Calu3 (cell line): ENCODE measurements at regions not wholly inside any gene's neighbourhood (a gene's known extent, or its start where the extent isn't known, plus 50 kb on each side); places are given as distances from the start of the nearest gene placed in this dataset.

ENCODE experiments used
- BruUV-seq: library from RNA; stranded (reverse); fragments of 400-500 nt; replicated peaks from 2 replicates; lab custom pipeline; 2021; lab: Mats Ljungman, UMichigan
- CTCF ChIA-PET: fragments of 300-600 bp; sonication (Branson Sonifier 250); formaldehyde crosslinking; loops from one replicate; lab custom pipeline; 2022; ENCODE audit warnings: antibody characterized with exemption; lab: Charles Lee
- DNase-seq: peaks from one replicate; pipeline ENCODE4 v3.0.0; 2022
- H3K27ac Mint-ChIP-seq: one replicate; pipeline ENCODE4 v1.8.0; 2022; ENCODE audit warnings: mixed read lengths; ENCODE audit not compliant: unreplicated experiment
- H3K27me3 Mint-ChIP-seq: one replicate; pipeline ENCODE4 v1.8.0; 2022; ENCODE audit warnings: mixed read lengths; ENCODE audit not compliant: unreplicated experiment
- H3K36me3 Mint-ChIP-seq: one replicate; pipeline ENCODE4 v1.8.0; 2022; ENCODE audit warnings: mild to moderate bottlenecking, moderate library complexity, mixed read lengths; ENCODE audit not compliant: insufficient read depth, unreplicated experiment
- H3K4me1 Mint-ChIP-seq: one replicate; pipeline ENCODE4 v1.8.0; 2022; ENCODE audit warnings: mild to moderate bottlenecking, low read depth, mixed read lengths; ENCODE audit not compliant: unreplicated experiment
- H3K4me3 Mint-ChIP-seq: one replicate; pipeline ENCODE4 v1.8.0; 2022; ENCODE audit warnings: mild to moderate bottlenecking, low read depth, moderate library complexity, mixed read lengths; ENCODE audit not compliant: unreplicated experiment
- H3K9me3 Mint-ChIP-seq: one replicate; pipeline ENCODE4 v1.8.0; 2022; ENCODE audit warnings: low read depth, mixed read lengths; ENCODE audit not compliant: unreplicated experiment
- intact Hi-C: fragments of 100-400 bp; cut with micrococcal nuclease; formaldehyde crosslinking; loops from one replicate; pipeline ENCODE4 v1.10.0; 2022; ENCODE audit not compliant: unreplicated experiment
- TF ChIP-seq, protein P1 (sequence below): fragments of 200-600 bp; IDR thresholded peaks from one replicate; pipeline ENCODE4 v1.8.0; 2022; ENCODE audit warnings: antibody characterized with exemption; ENCODE audit not compliant: unreplicated experiment

DNA sequence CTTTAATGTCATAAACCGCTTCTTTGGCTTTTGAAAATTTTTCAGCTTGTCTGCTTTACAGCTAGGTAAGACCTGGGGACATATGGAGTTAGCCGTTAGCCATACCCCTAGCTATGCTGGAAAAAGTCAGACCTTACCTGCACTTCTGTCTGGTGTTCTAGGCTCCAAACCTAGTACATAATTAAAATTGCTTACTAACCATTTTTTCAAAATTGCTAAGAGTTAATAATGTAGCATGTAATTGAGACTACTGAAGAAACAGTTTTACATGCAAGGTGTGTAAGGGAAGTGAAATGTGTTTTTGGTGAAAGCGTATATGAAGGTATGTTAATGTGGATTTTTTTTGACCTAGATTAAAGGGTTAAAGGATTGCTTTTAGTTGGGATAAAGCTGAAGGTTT lies 336.9 kb downstream of the RNF144B start:
- no peak overlapping the region for H3K27ac Mint-ChIP-seq
- intact Hi-C loops = no loop called here
- no peaks in the 10 kb centered on the region for H3K36me3 Mint-ChIP-seq
- peaks cover 8% of the 10 kb centered on the region for H3K4me1 Mint-ChIP-seq
- H3K9me3 Mint-ChIP-seq = no peaks in the 10 kb centered on the region
- H3K4me3 Mint-ChIP-seq = no peak overlapping the region
- CTCF ChIA-PET = no interaction called here
- no peaks in the 10 kb centered on the region for H3K27me3 Mint-ChIP-seq
- no peak for DNase-seq
- TF ChIP-seq, protein P1, sequence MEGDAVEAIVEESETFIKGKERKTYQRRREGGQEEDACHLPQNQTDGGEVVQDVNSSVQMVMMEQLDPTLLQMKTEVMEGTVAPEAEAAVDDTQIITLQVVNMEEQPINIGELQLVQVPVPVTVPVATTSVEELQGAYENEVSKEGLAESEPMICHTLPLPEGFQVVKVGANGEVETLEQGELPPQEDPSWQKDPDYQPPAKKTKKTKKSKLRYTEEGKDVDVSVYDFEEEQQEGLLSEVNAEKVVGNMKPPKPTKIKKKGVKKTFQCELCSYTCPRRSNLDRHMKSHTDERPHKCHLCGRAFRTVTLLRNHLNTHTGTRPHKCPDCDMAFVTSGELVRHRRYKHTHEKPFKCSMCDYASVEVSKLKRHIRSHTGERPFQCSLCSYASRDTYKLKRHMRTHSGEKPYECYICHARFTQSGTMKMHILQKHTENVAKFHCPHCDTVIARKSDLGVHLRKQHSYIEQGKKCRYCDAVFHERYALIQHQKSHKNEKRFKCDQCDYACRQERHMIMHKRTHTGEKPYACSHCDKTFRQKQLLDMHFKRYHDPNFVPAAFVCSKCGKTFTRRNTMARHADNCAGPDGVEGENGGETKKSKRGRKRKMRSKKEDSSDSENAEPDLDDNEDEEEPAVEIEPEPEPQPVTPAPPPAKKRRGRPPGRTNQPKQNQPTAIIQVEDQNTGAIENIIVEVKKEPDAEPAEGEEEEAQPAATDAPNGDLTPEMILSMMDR = no peak
- BruUV-seq = no TSS peak

DNA sequence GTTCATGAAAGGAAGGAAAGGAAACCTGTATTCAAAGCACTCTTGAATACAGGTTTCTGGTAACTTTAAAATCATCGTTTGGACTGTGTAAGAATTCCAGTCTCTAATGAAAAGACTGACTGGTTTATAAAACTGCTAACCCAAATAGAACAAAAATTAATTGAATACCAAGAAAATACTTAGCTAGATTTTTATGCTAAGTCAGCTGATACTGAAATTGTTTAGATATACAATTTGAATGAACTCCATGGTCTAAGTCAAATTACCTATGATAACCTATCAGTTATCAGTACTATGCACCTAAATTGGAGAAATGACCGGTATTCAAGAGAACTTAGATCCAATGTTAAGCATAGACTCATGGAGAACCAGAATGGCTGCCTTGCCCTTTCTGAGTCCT lies 338.3 kb downstream of the RNF144B start:
- H3K36me3 Mint-ChIP-seq = no peaks in the 10 kb centered on the region
- no TSS peak for BruUV-seq

DNA sequence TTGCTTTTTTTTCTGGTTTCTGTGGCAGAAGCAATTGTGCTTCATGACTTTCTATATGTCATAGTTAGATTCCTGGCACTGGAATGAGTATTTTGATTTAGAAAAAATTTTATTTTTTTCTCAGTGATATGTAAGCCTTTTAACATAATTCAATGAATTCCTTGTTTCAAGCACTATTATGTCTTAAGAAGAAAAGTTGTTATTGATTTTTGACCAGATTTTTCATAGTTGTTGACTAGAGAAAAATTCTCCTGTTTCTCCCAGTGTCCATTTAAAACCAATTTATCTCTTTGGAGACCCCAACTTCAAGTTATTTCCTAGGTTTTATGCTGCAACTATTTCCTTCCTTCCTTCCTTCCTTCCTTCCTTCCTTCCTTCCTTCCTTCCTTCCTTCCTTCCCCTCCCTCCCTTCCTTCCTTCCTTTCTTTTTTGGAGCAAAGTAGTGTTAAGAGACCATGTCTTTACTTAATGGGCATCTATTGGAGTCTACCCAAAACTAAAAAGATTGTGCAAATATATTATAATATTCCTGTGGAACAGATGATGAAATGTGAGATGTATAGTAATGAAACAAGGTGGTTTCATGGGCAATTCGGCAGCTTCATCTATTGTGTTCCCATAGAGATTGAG lies 346.9 kb downstream of the RNF144B start:
- BruUV-seq = no TSS peak
- H3K27ac Mint-ChIP-seq = no peak overlapping the region
- no peak overlapping the region for H3K4me3 Mint-ChIP-seq
- no peaks in the 10 kb centered on the region for H3K36me3 Mint-ChIP-seq
- H3K27me3 Mint-ChIP-seq = no peaks in the 10 kb centered on the region
- TF ChIP-seq, protein P1 = no peak
- CTCF ChIA-PET = interaction anchor here (0.7 kb wide), 1 partner anchor 1384 kb away, joined by 5 read pairs; no protein-coding TSS in a partner anchor
- DNase-seq = no peak
- intact Hi-C loops = loop anchor here (10.0 kb wide), 1 partner anchor 139 kb away; no protein-coding TSS in a partner anchor
- peaks cover 5% of the 10 kb centered on the region for H3K9me3 Mint-ChIP-seq
- H3K4me1 Mint-ChIP-seq = no peaks in the 10 kb centered on the region

More for the DNA sequence above, 338.3 kb downstream of the RNF144B start:
- H3K4me1 Mint-ChIP-seq = no peaks in the 10 kb centered on the region
- intact Hi-C loops = no loop called here
- TF ChIP-seq, protein P1 = no peak
- no peak for DNase-seq
- H3K4me3 Mint-ChIP-seq = no peak overlapping the region
- H3K27me3 Mint-ChIP-seq = no peaks in the 10 kb centered on the region
- no peaks in the 10 kb centered on the region for H3K9me3 Mint-ChIP-seq
- CTCF ChIA-PET = no interaction called here
- H3K27ac Mint-ChIP-seq = no peak overlapping the region

DNA sequence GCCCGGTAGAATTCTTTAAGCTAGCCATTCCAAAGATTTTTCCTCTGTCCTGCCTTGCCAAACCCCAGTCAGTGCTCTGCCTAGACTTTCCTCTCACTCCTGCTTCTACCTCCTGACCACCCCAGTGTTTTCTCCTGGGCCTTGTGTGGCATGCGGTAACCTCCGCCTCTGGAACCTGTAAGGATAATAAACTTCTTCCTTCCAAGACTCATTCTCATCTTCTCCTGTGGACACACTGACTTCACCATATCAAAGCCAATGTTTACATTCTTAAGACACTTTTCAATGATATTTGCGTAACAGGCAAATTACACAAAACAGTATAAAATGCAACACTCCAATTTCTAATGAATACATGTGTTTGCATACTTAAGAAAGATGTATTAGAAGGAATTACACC lies 354.6 kb downstream of the RNF144B start:
- Mint-ChIP-seq H3K36me3 (no peaks in the 10 kb centered on the region), H3K4me1 (no peaks in the 10 kb centered on the region), H3K9me3 (no peaks in the 10 kb centered on the region), H3K4me3 (no peak overlapping the region), H3K27me3 (no peaks in the 10 kb centered on the region), H3K27ac (no peak overlapping the region)
- intact Hi-C loops = no loop called here
- CTCF ChIA-PET = no interaction called here
- BruUV-seq = no TSS peak
- no peak for DNase-seq
- TF ChIP-seq, protein P1 = no peak
